Ishikawa (cell line): ENCODE measurements at regions not wholly inside any gene's neighbourhood (a gene's known extent, or its start where the extent isn't known, plus 50 kb on each side); places are given as distances from the start of the nearest gene placed in this dataset.

Experiments used
- REST ChIP-seq: IDR thresholded peaks from 2 replicates; pipeline ENCODE4 v1.6.1; 2012; ENCODE audit warnings: low read depth, mild to moderate bottlenecking
- TAF1 ChIP-seq: IDR thresholded peaks from 2 replicates; pipeline ENCODE4 v1.6.1; 2012; ENCODE audit warnings: low read depth, mild to moderate bottlenecking

DNA sequence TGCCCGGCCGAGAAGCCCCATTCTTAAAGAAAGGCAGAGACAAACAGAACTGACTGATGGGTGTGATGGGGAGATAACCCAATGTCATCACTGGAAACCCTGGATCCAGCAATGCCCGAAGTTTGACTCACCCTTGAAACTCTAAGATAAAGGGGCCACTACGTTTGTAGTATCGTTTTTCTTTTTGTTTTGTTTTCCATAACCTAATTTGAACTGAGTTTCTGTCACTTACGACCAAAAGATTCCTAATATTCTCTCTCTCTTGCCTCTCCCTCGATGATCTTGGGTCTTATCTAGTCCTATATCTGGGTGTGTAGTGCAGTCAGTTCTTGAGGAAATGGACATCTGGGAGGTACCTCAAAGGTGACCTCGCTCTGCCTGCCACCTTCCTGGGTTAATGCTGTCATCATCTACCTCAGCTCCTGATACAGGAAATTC is 57.8 kb upstream of the ID3 start:
- TF ChIP-seq REST (no peak), TAF1 (no peak)
